HG02763 (cell line): ENCODE measurements at regions not wholly inside any gene's neighbourhood (a gene's known extent, or its start where the extent isn't known, plus 50 kb on each side); places are given as distances from the start of the nearest gene placed in this dataset.
A peak's percentile ranks its signal among the peaks of the same experiment; 100 is the strongest.
"Not testable (repeated sequence)": the region's sequence is repeated elsewhere in the genome, so short reads cannot be mapped to it uniquely, and the experiment has no call there.

ENCODE experiments used
- ATAC-seq: cut with Tn5 transposase; IDR thresholded peaks from one replicate; pipeline ENCODE4 v1.9.1; 2021; ENCODE audit warnings: mild to moderate bottlenecking, moderate library complexity; ENCODE audit not compliant: unreplicated experiment

DNA sequence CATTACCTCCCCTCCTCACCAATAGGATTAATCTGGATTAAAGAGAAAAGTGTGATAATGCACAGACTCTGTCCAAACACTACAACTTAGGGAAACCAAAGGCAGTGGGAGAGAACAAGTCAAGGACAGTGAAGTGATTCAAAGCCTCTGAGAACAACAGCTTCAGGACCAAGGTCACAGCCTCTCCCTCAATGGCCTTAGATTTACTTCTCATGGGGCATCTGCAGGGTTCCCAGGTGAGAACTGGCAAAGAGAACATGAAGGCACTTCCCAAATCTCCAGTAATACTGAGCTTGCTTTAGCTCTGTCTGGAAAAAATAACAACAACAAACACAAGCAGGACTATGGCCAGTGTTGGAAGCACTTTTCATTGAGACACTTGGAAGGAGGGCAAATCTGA, 99.8 kb upstream of the GOLGA6L22 start:
- ATAC-seq: not testable (repeated sequence)

DNA sequence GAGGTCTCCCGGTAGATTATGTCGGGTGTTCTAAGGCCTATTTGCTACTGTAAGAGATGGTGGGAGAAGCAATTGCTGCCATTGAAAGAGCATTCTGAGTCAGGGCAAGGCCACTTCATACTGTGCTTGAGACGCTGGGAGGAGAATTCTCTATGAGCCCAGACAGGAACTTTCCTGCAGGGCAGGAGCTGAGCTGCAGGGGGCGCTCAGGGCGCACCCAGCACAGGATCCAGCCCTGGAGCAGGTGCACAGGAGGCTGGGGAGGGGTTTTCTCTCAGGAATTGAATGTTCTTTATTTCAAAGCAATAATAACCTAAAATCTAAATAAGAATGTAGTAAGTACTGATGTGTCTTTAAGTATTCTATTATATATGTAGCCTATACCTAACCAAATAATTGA, 99.1 kb upstream of the GOLGA6L22 start:
- ATAC-seq: not testable (repeated sequence)

DNA sequence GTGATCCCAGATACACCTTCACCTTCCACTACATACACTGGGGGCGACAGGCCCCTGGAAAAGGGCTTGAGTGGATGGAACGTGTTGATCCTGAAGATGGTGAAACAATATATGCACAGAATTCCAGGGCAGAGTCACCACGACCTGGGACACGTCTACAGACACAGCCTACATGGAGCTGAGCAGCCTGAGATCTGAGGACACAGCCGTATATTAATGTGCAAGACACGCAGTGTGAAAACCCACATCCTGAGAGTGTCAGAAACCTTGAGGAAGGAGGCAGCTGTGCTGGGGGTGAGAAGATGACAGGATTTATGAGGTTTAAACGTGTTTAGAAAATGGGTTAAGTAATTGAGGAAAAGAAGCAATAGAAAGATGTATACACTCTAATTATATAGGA, 98.0 kb upstream of the GOLGA6L22 start:
- not testable (repeated sequence) for ATAC-seq

DNA sequence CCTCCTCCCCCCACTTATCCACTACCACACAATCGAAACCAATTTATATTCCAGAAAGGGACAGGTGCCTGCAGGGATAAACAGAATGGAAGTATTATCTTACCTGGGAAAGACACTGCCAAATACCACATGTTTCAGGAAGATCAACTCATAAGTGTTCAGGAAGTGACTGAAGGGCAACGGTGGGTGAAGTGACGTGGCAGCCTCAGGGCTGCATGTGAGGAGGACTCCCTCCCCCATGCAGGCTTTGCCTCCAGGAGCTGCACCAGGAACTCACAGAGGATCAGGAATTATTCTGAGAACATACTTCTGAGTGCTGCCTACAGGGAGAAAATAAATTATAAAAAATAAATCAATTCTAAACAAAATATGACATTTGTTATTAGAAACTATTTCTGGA, 96.2 kb upstream of the GOLGA6L22 start:
- not testable (repeated sequence) for ATAC-seq

DNA sequence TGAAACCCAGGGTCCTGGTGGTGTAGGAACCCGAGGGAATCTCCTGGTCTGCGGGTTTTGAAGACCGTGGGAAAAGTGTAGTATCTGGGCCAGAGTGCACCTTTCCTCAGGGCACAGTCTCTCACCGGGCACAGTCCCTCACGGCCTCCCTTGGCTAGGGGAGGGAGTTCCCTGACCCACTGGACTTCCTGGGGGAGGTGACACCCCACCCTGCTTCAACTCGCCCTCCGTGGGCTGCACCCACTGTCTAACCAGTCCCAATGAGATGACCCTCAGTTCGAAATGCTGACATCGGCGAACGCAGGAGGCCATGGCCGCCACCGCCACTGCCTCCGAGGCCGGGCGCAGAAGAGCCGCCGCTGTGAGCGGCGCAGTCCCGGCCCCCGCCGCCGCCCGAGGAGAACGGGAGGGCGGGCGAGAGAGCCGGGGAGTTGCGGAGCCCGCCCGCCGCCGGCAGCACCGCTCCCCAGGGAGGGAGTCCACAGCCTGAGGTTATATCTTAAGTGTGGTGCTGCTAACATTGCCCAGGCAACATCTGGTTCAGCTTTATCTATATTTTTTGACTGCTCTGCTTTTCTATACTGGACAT, 87.4 kb upstream of the GOLGA6L22 start:
- ATAC-seq: not testable (repeated sequence)

DNA sequence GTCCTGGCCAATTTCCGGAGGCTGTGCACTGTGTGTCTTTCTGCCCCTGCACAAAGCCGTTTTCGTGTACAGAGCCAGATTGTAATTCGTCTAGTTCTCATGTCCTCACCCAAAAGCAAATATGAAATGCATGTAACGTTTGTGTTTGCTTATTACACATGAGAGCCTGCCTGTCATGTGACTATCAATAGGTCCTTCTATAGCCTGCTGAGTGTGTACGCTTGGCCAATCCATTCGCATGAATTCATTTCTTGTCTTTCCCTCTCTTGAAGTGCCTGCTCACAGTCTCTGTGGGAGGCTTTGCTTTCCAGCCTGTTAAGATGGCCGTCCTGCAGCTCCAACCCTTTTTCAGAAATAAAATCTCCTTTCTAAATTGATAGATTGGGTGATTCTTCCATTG, 84.2 kb upstream of the GOLGA6L22 start:
- not testable (repeated sequence) for ATAC-seq

DNA sequence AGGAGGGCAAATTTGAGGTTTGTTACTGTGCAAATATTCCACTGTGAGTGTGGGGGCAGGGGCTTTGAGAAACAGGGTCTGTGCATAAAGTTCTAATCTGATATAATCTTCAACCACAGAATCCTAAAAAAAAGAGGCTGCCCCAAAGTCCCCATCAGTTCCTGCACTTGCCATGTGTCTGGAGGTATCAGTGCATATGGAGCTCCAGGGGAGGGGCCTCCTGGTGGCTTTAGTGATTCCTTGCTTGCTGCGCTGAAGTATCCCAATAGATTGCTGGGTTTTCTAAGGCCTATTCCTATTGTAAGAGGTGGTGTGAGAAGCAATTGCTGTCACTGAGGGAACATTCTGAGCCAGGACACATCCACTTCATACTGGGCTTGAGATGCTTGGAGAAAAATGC, 82.9 kb upstream of the GOLGA6L22 start:
- not testable (repeated sequence) for ATAC-seq

DNA sequence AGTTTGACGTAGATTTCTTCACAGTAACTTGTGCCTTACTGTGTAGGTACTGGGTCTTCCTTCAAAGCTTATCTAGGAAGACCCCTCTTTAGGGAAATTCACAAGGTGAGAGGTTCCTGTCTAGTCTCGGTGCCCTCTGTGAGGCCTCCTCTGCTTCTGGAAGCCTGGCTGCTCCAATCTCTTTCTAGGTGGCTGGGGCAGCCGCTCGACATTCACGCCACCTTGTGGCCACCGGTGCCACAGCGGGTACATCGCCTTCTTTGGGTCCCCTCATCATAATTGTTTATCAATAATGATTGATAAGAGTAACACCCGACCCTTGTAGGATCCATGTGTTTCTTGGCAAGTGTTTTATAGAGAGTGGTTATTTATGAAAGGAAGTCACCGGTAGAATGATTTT, 80.8 kb upstream of the GOLGA6L22 start:
- peak; percentile 66 for ATAC-seq

DNA sequence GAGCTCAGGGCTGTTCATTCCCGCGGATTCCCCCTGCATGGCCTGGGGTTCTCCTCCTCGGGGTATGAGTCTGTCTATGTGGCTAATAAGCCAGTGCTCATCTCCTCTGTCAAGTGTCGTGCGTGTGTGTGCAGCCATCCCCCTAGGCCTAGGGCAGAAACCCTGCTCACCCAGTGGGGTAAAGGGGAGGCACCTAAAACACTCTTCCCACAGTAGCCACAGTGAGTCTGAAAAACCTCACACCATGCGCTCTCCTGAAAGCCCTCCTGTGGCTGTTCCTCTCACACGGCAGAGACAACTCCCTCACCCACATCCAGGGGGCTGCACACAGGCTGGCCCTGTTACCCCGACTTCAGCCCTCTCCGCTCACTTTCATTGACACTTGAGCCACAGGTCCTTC, 71.0 kb upstream of the GOLGA6L22 start:
- not testable (repeated sequence) for ATAC-seq

DNA sequence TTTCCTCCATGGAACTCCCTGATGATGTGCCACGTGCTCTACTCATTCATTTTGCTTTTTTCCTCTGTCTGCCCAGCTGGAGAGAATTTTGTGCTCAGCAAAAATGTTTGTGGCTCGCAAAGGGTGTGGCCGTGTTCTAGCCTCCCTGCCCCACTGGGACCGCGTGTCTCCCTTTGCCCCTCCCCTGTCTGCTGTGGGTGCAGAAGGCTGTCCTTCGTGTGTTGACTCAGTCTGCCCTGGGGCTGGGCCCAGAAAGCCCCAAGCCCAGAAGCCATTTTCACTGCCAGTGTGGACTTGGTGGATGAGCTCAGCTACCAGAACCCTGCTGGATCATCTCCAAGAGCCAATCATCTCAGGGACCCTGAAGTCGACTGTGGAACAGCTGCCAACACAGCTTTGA, 70.3 kb upstream of the GOLGA6L22 start:
- not testable (repeated sequence) for ATAC-seq

DNA sequence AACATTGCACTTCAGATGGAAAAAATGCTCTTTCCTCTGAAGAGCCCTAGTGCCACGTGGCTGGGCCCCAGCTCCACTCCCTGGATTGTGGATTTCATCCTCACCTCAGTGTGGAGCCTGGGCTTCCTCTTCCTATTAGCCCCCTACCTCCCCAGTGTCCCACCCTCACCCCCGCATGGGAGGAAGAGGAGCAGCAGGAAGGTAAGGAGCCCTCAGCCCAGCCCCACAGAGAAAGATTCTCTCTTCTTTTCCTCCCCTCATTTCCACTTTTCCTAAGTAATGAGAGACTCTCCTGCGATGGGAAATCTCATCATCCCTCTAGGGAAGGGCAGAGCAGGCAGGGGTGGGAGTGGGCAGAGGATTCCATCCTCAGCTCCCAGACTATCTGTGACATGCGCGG, 57.5 kb upstream of the GOLGA6L22 start:
- not testable (repeated sequence) for ATAC-seq

DNA sequence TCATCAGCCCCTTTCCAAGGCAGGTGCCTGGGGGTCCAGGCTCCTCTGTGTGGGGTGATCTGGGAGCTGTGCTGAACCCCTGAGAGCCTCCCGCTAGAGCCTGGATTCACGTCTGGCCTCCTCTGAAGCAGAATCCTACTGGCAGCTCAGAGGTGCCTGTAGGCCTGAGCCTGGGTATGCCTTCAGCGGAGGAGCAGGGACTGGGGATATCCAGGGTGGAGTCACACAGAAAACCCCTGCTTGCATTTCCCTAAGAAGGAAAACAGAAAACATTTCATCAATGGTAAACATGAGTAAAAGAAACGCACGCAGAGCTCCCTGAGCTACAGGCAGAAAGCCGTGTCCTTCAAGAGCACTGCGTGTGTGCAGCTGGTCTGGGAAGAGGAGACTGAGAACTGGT, 57.0 kb upstream of the GOLGA6L22 start:
- not testable (repeated sequence) for ATAC-seq

DNA sequence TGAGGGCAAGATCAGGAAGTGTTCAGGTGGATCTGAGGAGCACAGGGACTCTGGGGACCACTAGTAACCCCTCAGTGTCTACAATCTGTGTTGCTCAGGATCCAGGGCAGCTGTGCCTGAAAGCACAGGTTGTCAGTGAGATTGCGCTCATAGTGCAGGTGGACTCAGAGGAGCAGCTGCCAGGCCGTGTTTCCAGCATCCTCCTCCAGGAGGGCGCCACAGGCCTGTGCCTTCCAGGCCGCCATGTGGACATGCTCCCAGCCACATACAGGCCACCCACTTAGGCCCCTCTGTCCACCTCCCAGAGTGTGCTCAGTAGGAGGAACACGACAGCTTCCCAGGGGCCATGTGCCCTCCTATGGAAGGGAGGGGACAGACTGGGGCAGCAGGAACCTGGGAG, 52.9 kb upstream of the GOLGA6L22 start:
- ATAC-seq: not testable (repeated sequence)
